ENCODE measurements at regions not wholly inside any gene's neighbourhood (a gene's known extent, or its start where the extent isn't known, plus 50 kb on each side); places are given as distances from the start of the nearest gene placed in this dataset.

GRCh38 chr6:169850746-169851145 is 99.3 kb downstream of the ERMARD start:
- TF ChIP-seq POLR2AphosphoS5 (IDR thresholded peaks at IDR 0.05; ENCODE audit: low read depth, low read length) (no peak), REST (IDR thresholded peaks at IDR 0.05; ENCODE audit: insufficient read depth in 1 of 2, low read depth in 2 of 2, low read length in 2 of 2) (no peak)
